Activated CD8-positive, alpha-beta memory T cell treated with anti-CD3 and anti-CD28 coated beads for 4 hours (primary cell): ENCODE measurements at regions not wholly inside any gene's neighbourhood (a gene's known extent, or its start where the extent isn't known, plus 50 kb on each side); places are given as distances from the start of the nearest gene placed in this dataset.
"Not testable (repeated sequence)": the region's sequence is repeated elsewhere in the genome, so short reads cannot be mapped to it uniquely, and the experiment has no call there.

Experiments used
- DNase-seq, 2 donors: peaks; one replicate each; pipeline ENCODE4 v3.0.0-alpha.2; 2020; ENCODE audit warnings: low read depth in 2 of 2

DNA sequence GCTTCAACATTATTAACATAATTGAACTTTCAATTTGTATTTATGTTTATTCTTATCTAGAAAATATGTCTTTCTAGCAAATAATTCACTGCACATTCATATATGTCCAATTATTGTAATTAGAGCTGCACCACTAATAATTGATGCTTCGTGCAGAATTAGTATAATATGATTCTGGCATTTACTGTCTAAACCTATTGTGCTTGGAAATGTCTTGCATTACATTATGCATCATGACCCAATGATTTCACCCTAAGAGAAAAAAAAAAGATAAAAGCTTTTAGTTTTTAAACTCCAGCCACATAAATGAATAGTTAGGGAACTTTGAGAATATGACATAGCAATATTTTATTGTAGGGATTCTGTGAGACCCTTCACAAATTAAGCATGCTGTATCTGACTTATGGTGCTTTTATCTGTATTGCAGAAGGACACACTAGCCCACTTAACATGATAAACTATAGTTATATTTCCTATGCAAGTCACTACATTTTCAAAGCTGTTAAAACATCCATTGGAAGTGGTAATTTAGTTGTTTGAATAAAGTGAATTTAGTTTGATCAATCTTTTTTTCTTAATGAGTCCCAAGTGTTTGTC lies 1609.1 kb downstream of the REEP3 start:
- no peak for DNase-seq

DNA sequence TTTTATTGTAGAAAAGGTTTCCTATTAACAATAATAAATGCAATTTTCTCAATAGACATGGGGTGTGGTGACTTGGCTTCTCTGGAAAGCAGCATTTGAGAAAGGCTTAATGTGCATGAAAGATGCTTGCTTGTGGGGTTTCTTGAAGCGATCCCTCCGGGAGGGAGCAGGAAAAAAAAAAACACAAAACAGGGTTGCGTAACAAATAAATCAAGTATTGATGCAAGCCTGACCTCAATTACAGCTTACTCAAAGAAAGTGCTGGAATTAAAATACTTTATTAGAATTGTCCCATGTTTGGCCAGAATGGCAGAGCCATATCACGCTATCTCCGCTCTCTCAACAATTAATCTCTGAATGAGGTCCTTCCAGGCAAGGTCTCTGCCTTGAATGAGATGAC lies 1612.5 kb downstream of the REEP3 start:
- DNase-seq, result no peak

DNA sequence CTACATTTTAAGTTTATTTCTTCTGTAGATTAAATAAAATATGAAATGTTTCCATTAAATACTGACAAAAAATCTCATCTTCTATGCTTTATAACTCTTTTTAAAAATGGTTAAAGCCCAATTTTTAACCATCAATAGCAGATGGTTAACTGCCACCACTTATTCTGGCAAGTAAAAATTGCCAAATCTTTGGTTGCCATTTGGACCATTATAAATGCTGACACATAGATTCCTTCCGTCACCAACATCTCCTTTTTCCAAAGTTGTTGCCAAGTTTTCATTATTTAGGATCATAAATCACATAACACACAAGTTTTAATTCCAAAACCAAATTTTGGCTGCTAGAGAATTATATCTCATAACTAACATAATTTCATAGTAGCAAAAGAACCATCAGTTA lies 1614.3 kb downstream of the REEP3 start:
- DNase-seq, result no peak

DNA sequence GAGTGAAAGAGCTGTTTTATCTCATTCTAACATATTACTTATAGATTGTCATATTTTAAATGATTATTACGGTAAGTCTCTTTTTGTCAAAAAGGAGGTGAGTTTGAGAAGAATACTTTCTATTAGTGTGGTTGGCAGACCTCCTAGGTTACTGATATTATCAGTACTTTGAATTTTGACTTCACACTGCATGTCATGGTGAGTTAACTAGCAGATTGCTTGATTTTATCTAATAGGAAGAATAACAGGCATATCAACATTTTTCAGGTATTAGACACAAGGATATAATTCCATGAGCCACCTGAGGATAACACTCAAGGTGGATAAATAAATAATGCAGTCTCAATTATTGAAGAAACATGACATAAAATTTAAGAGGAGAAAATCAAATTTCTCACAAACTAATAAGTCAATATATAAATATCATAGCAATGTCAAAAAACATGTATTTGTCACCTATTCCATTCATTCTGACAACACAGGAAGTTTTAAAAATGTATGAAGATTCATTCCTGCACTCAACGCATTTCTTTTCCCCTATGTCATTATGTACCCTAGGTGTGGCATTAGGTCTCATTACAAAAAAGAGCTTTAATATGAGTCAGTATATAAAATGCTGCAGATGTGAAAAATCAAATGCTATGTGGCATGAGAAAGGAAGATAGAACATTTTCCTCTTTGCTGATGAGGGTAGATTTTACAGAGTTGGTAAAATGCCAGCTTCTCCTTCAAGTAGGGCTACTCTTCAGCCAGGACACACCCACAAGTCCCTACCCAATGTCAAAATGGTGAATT lies 1621.6 kb downstream of the REEP3 start:
- no peak for DNase-seq

DNA sequence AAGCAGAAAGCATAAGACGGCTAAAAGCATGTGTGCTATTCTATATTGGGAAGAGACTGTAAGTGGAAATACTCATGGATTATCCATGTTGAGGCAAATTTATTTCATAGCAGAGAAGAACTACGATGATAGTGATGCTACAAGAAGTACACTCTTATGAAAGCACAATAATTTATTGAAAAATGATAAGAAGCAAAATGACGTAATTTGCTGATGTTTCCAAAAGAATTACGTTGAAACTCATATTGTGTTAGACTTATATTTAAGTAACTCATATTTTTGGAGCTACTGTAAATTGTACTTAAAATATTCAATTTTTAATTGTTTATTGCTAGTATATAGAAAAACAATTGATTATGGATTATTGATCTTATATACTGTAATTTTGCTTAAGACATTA lies 1622.5 kb downstream of the REEP3 start:
- DNase-seq, result no peak

DNA sequence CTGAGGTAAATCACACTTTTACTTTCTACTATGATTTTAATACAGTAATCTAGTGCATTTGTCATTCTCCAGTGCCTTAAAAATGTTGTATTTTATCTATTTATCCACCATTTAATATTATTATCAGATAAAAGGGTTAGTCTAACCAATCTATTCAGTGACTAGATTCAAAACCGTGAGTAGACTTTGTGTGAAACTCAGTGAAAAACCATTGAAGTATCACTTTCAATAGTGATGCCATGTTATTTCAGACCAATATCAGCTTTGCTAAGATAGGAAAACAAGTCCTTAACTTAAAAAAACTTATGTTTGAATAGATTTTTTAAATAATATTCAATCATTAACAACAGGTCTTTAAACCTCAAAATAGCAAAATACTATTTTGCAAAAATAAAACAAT lies 1628.7 kb downstream of the REEP3 start:
- DNase-seq, result no peak

DNA sequence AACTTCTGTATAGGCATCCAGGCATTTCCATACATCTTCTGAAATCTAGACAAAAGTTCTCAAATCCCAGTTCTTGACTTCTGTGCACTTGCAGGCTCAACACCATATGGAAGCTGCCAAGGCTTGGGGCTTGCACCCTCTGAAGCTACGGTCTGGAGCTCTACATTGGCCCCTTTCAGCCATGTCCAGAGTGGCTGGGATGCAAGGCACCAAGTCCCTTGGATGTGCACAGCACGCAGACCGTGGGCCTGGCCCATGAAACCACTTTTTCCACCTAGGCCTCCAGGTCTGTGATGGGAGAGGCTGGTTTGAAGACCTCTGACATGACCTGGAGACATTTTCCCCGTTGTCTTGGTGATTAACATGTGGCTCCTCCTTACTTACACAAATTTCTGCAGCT lies 1645.1 kb downstream of the REEP3 start:
- no peak for DNase-seq

DNA sequence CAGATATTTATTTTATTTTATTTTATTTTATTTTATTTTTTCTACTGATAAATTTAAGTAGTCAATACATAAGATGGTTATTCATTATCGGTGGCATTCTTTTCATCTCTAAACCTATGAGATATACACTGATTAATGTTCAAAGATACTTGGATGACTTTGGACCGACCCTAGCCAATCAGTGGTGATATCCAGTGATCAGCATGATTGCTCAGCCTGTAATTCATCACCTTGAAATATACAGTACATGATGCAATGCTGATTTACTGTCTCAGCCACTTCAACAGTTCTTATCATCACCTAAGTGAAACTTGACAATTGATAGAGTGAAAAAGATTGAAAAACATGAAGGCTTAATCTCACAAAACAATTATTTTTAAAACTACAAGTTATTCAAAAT lies 1651.0 kb downstream of the REEP3 start:
- no peak for DNase-seq

DNA sequence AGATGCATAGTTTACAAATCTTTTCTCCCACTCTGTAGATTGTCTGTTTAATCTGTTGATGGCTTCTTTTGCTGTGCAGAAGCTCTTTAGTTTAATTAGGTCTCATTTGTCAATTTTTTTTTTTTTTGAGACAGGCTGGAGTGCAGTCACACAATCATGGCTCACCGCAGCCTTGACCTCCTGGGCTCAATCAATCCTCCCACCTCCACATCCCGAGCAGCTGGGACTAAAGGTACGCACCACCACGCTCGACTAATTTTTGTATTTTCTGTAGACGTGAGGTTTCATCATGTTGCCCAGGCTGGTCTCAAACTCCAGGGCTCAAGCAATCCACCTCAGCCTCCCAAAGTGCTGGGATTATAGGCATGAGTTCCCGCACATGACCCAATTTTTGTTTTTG lies 1655.8 kb downstream of the REEP3 start:
- no peak for DNase-seq

DNA sequence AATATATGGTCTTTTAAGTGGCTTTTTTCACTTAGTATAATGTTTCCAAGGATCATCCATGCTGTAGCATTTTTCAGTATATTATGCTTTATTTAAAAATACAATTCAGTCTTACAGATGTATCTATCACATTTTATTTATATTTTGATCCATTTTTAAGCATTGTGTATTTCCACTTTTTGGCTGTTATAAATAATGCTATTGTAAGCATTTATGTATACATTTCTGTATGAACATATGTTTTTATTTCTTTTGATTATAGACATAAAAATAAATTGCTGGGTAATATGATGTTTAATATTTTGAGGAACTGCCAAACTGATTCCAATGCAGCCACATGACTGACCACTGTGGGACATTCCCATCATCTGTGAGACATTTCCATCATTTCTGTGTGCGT lies 1662.0 kb downstream of the REEP3 start:
- DNase-seq, result no peak

DNA sequence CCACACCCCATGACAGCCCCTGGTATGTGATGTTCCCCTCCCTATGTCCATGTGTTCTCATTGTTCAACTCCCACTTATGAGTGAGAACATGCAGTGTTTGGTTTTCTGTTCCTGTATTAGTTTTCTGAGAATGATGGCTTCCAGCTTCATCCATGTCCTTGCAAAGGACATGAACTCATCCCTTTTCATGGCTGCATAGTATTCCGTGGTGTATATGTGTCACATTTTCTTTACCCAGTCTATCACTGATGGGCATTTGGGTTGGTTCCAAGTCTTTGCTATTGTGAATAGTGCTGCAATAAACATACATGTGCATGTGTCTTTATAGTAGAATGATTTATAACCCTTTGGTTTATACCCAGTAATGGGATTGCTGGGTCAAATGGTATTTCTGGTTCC lies 1665.5 kb downstream of the REEP3 start:
- not testable (repeated sequence) for DNase-seq

DNA sequence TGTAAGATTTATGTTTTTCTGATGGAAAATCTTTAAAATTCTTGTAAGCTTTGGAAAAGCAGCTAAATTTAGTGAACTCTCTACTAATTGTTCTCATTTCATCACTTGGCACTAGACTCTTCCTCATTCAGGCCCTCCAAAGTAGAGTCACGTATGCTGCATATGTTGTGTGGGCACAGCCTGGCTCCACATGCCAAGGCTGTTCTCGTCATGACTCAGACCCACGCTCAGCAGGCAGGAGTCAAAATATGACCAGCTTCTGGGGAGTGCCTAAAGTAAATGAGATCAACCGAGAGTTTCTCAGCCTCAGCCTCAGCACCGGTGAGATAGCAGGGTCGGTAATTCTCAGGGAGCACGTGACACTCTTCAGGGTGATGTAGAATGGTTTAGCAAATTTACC lies 1672.9 kb downstream of the REEP3 start:
- no peak for DNase-seq

DNA sequence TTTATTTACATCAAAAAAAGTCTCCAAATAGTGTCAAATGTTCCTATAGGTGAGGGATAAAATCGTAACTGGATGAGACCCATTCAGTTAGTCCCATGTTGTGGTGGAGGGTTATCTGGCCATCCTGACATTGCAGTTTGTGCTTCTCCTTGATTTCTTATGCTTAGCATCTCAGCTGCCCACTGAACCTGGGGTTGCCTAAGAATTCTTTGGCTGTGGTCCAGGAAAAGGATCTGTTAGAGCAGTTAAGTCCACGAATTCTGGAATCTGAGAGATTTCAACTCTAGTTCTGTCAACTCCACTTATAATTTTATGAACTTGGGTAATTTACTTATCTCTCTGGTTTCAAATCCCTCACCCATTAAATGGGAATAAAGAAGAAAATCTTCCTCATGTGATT lies 1673.4 kb downstream of the REEP3 start:
- DNase-seq, result no peak

DNA sequence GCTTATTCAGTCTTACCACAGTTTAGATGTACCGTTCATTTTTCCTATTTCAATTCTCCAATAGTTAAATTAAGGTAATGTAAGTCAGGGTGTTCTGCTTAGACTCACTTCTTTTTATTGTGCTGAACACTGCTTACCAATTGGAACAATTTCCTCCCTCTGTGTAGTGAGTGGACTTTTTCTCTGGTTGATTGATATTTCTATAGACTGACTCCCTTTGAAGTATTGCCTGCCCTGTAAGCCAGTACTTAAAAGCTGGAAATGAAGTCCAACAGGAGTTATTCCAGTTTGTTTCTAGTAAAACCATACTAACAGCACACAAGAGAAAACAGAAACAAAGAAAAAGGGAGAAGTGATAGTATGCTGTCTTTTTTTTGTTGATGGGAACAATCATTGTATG lies 1674.9 kb downstream of the REEP3 start:
- no peak for DNase-seq

DNA sequence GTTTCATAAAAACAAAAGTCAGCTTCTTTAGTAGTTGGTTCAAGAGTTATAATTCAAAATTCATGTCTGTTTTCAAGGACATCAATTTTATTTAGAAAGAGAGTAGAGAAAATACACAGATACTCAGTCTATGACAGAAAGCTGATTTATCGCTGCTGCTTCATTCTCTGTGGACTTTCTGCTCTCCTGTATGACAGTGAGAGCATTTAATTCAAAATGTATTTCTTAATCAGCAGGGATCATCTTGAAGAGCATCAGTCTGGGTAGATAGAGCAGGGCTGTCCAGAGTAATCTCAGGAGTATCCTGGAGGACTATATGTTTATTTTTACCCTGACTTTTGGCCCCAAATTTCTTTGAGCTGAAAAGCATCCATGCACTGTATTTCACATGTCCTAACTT lies 1676.7 kb downstream of the REEP3 start:
- DNase-seq, result no peak

DNA sequence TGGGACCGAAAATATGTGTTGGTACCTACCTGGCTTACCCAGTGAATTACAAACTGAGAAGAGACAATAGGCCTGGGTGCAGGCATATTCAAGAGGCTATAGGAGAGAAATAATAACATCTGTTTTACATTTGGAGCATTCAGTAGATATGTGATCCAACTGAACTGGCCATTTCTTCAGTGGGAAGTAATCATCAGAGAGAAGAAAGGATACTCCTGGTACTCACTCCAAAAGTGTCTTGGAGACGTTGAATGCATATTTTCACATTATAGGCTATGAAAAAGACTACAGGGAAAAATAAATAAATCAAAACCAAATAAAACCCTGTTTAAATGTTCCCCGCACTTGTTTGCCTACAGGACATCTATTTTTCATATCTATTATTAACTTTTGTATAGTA lies 1680.3 kb downstream of the REEP3 start:
- no peak for DNase-seq

DNA sequence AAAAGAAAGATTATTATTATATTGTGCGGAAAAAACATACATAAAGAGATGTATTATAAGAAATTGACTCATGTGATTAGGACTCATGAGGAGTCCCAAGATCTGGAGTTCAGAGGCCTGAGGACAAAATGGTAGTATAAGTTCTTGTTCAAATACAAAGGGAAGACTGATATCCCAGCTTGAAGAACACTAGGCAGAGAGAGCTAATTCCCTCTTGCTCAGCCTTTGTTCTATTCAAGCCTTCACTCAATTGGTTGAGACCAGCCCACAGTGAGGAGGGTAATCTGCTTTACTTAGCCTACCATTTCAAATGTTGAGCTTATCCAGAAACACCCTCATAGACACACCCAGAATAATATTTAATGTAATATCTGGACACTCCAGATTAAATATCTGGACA lies 1683.8 kb downstream of the REEP3 start:
- no peak for DNase-seq

DNA sequence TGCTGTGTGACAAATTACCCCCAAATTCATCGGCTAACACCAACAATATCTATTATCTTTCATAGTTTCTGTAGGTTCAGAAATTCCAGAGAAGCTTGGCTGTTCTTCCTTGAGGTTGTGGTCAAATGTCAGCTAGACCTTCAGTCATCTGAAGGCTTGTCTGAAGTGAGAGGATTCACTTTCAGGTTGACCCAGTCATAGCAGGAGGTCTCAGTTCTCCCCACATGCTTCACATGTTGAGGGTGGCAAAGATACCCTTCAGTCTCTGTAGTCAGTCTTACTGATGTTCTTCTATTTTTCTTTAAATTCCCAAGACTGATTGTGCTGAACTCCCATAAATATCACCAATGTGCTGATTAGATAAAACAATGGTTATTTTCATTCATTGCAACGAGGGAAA lies 1692.0 kb downstream of the REEP3 start:
- no peak for DNase-seq

DNA sequence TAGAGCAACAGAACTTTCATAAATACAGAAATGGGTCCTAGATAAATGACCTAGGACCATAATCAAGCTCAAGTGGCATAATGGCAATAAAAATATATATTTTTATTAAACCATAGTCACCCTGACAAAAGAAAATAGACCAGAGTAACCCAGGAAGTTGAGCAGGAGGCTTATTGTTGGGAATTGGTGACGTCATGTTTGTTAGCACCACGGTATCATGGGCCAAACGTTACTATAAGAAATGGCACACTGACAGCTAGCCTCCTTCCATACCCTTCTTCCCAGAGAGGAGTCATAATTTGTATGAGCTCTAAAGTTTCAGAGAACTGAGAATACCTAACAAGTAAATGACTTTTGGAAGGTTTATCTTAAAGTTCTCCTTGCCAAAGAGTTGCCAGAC lies 1698.2 kb downstream of the REEP3 start:
- DNase-seq, result no peak

DNA sequence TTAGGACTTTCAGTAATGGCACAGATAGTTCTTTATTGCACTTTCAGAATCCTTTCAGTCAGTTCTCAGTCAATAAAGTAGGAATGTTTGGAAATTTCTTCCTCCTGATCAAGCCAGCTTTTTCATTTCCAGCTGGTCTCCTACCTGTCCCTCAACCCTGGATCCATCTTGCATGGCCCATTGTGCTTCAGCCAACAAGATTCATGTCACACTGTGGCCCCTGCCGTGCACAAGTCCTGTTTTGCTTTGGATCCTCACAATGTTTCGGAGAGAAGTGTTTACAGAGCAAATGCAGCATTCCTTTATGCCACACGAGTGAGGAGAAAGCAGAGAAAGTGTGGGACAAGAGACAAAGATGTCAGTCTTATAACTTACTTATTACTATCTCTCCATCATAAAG lies 1694.7 kb upstream of the LRRTM3 start:
- no peak for DNase-seq

DNA sequence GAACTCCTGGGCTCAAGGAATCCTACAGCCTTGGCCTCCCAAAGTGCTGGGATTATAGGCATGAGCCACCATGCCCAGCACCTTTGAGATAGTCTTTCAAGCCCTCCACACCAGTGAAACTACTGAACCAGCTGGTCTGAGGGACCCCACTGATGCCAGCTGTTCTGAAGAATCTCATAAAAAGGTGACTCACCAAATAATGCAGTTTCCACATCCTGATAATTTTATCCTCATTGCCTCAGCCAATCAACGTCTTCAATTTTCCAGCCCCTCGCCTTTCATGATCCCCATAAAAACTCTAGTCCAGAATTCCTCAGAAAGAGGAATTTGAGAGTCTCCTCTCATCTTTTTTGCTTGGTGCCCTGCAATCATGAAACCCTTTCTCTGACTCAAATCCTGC lies 1691.6 kb upstream of the LRRTM3 start:
- no peak for DNase-seq

DNA sequence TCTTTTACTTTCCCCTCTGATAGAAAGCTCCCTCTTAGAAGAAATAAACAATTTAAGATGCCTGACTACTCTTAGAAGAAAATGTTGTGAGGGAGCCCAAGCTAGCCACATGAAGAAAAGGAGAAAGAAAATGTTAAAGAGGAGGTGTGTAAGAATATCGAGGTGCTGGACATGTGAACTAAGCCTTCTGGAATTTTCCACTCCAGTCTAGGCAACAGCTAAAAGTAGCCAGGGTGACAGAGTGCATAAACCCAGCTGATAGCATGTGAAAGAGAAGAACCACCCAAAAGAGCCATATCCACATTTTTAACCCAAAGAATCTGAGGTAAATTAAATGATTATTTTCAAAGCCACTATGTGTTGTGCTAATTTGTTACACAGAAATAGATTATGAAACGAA lies 1690.6 kb upstream of the LRRTM3 start:
- DNase-seq, result no peak

DNA sequence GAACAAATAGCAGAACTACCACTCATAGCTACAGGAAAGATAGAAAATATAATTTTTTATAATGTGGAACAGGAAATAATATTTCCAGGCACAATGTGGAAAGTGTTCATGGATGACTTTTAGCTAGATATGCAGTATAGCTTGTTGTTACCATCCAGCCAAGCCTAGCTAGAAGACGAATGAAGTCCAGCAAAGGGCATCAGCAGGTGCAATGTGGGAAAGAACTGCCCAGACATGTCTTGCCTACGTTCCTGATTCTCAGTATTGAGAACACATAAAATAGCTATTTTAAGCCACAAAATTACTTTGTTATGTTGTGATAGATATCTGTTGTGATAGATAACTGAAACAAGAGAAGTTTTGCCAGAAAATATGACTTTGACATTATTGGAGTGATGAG lies 1690.0 kb upstream of the LRRTM3 start:
- DNase-seq, result no peak

DNA sequence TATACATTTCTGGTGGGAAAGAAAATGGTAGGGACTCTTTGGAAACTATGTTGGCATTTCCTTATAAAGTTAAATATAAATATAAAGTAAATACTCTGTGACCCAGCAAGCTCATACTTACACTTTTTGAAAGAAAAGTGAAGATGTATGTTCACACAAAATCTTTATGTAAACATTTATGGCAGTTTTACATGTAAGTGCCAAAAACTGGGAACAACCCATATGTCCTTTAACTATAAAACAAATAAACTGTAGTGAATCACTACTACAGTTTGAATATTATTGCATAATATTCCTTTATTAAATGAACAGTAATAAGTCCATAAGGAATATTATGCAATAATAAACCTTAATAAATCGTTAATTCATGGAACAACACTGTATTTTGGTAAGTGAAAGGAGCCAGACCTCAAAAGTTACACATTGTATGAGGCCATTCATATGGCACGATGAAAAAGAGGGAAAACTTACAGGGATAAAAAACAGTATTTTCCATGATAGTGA lies 1660.3 kb upstream of the LRRTM3 start:
- no peak for DNase-seq
